ENCODE measurements at regions not wholly inside any gene's neighbourhood (a gene's known extent, or its start where the extent isn't known, plus 50 kb on each side); places are given as distances from the start of the nearest gene placed in this dataset.
A peak's percentile ranks its signal among the peaks of the same experiment; 100 is the strongest.
"Not testable (repeated sequence)": the region's sequence is repeated elsewhere in the genome, so short reads cannot be mapped to it uniquely, and the experiment has no call there.

DNA sequence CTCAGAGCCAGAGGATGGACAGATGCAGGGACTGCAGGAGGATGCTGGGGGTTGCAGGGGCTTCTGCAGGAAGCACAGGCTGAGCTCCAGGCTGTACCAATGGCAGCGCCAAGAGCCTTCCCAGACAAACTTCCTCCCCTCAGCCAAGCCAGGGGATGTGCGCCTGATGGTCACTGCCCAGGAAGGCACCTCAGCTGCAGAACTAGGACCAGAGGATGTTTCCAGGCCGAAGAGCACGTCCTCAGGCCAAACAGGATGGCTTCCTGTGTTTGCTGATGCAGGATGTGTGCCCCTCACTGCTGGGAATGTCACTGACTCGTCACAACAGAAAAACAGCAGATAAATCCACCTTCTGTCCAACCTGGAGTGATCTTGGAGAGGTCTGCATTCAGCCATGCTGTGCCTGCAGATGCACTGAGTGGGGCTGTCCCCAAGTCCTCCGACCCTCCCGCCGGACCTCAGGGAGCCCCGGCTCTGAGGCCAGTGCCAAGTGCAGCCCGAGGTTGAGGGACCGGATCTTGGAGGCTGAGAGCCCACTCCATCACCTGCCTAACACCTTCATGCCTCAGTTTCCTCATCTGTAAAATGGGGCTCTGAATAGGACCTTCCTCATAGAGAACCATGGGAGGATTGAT, 152.5 kb upstream of the CHST15 start:
- Histone ChIP-seq H3K4me1 (ENCODE audit: control insufficient read depth, insufficient read depth, low read length) (no peaks in the 10 kb centered on the region), H3K27ac (ENCODE audit: insufficient read depth, low read depth, low read length, poor library complexity, severe bottlenecking) (no peak overlapping the region), H3K27me3 (ENCODE audit: control insufficient read depth, insufficient read depth, low read length, poor library complexity, severe bottlenecking) (no peaks in the 10 kb centered on the region), H3K36me3 (ENCODE audit: control insufficient read depth, insufficient read depth, low read length) (no peaks in the 10 kb centered on the region), H3K4me3 (ENCODE audit: insufficient read depth, low read depth, low read length) (no peak overlapping the region), H3K9me3 (ENCODE audit: control insufficient read depth, low read length) (no peaks in the 10 kb centered on the region)
- 91 to 94% methylated on average over 11 of the region's 11 CpGs for WGBS, 2 experiments

DNA sequence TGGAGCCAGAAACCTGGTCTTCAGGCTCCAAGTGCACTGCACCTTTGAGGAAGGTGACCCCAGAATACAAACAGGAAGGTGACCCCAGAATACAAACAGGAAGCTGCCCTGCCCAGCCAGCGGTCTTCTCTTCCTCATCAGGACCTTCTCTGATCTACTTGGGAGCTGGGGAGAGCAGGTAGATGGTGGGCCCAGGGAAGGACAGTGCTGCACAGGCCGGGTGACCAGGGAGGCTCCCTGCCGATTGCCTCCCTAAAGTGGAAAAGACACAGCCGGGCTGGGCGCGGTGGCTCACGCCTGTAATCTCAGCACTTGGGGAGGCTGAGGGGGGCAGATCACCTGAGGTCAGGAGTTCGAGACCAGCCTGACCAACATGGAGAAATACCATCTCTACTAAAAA, 151.8 kb upstream of the CHST15 start:
- Histone ChIP-seq H3K36me3 (ENCODE audit: control insufficient read depth, insufficient read depth, low read length) (no peaks in the 10 kb centered on the region), H3K4me1 (ENCODE audit: control insufficient read depth, insufficient read depth, low read length) (no peaks in the 10 kb centered on the region), H3K4me3 (ENCODE audit: insufficient read depth, low read depth, low read length) (no peak overlapping the region), H3K27ac (ENCODE audit: insufficient read depth, low read depth, low read length, poor library complexity, severe bottlenecking) (no peak overlapping the region), H3K27me3 (ENCODE audit: control insufficient read depth, insufficient read depth, low read length, poor library complexity, severe bottlenecking) (no peaks in the 10 kb centered on the region), H3K9me3 (ENCODE audit: control insufficient read depth, low read length) (no peaks in the 10 kb centered on the region)
- 96 to 97% methylated on average over 8 of the region's 8 CpGs for WGBS, 2 experiments

DNA sequence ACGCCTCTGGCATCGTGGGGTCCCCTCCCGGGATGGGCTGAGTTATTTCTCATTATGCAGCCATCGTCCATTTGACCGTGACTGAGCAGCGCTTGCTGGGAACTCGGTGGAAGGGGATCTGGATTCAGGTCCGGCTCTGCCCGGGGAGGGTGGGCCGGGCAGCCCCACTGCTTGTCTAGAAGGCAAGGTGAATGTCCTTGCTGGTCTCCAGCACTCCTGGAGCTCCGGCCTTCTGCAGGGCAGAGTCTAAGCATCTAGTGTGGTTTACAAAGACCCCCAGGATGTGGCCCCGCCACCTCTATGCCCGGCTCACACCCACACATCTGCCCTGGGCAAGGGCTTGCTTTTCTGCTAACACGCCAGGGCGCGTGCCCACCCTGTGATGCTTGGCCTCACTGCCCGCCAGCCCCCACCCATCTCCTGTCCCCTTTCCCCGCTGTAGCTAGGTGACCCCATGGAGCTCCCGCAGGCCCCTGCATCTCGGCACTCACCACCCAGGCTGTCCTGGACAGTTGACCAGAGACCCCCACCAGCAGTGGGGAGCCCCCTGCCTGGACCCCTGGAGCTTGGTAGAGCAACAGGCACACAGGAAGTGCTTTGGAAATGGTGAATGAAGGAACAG, 151.0 kb upstream of the CHST15 start:
- H3K9me3 ChIP-seq (ENCODE audit: control insufficient read depth, low read length) = no peaks in the 10 kb centered on the region
- WGBS, 2 experiments = 94 to 95% methylated on average over 20 of the region's 20 CpGs
- no peak overlapping the region for H3K27ac ChIP-seq (ENCODE audit: insufficient read depth, low read depth, low read length, poor library complexity, severe bottlenecking)
- H3K36me3 ChIP-seq (ENCODE audit: control insufficient read depth, insufficient read depth, low read length) = no peaks in the 10 kb centered on the region
- no peaks in the 10 kb centered on the region for H3K27me3 ChIP-seq (ENCODE audit: control insufficient read depth, insufficient read depth, low read length, poor library complexity, severe bottlenecking)
- H3K4me3 ChIP-seq (ENCODE audit: insufficient read depth, low read depth, low read length) = no peak overlapping the region
- no peaks in the 10 kb centered on the region for H3K4me1 ChIP-seq (ENCODE audit: control insufficient read depth, insufficient read depth, low read length)

- Histone ChIP-seq H3K4me3 (ENCODE audit: insufficient read depth, low read depth, low read length) (no peak overlapping the region), H3K36me3 (ENCODE audit: control insufficient read depth, insufficient read depth, low read length) (no peaks in the 10 kb centered on the region), H3K27ac (ENCODE audit: insufficient read depth, low read depth, low read length, poor library complexity, severe bottlenecking) (no peak overlapping the region), H3K27me3 (ENCODE audit: control insufficient read depth, insufficient read depth, low read length, poor library complexity, severe bottlenecking) (no peaks in the 10 kb centered on the region), H3K9me3 (ENCODE audit: control insufficient read depth, low read length) (no peaks in the 10 kb centered on the region), H3K4me1 (ENCODE audit: control insufficient read depth, insufficient read depth, low read length) (no peaks in the 10 kb centered on the region)
- WGBS, 2 experiments = 93 to 94% methylated on average over 12 of the region's 12 CpGs
Observed at GRCh38 chr10:124243702-124244121, 150.3 kb upstream of the CHST15 start.

- no peak overlapping the region for H3K27ac ChIP-seq (ENCODE audit: insufficient read depth, low read depth, low read length, poor library complexity, severe bottlenecking)
- 91 to 94% methylated on average over 8 of the region's 8 CpGs for WGBS, 2 experiments
- H3K9me3 ChIP-seq (ENCODE audit: control insufficient read depth, low read length) = no peaks in the 10 kb centered on the region
- H3K4me3 ChIP-seq (ENCODE audit: insufficient read depth, low read depth, low read length) = no peak overlapping the region
- no peaks in the 10 kb centered on the region for H3K4me1 ChIP-seq (ENCODE audit: control insufficient read depth, insufficient read depth, low read length)
- H3K36me3 ChIP-seq (ENCODE audit: control insufficient read depth, insufficient read depth, low read length) = no peaks in the 10 kb centered on the region
- no peaks in the 10 kb centered on the region for H3K27me3 ChIP-seq (ENCODE audit: control insufficient read depth, insufficient read depth, low read length, poor library complexity, severe bottlenecking)
Observed at GRCh38 chr10:124242791-124243190, 149.4 kb upstream of the CHST15 start.

DNA sequence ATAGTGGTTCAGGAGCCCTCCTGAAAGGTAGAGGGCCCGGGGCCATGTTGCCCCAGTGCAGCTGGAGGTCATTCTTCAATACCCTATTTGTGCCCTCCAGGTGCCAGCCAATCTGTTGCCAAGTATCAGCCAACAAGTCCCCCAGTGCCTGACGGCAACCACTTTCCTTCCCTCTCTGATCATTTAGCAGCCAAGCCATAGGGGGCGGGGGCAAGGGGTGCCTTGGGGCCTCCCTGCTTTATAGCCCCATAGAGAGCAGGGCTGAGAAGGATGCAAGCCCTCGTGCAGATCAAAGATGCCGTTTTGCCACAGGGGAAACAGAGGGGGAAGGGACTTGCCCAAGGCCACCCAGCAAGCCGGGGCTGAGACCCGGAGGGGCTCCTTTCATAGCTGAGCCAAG, 149.0 kb upstream of the CHST15 start:
- WGBS, 2 experiments = 78 to 82% methylated on average over 7 of the region's 7 CpGs
- no peaks in the 10 kb centered on the region for H3K36me3 ChIP-seq (ENCODE audit: control insufficient read depth, insufficient read depth, low read length)
- no peak overlapping the region for H3K27ac ChIP-seq (ENCODE audit: insufficient read depth, low read depth, low read length, poor library complexity, severe bottlenecking)
- no peaks in the 10 kb centered on the region for H3K9me3 ChIP-seq (ENCODE audit: control insufficient read depth, low read length)
- no peaks in the 10 kb centered on the region for H3K27me3 ChIP-seq (ENCODE audit: control insufficient read depth, insufficient read depth, low read length, poor library complexity, severe bottlenecking)
- no peak overlapping the region for H3K4me3 ChIP-seq (ENCODE audit: insufficient read depth, low read depth, low read length)
- no peaks in the 10 kb centered on the region for H3K4me1 ChIP-seq (ENCODE audit: control insufficient read depth, insufficient read depth, low read length)

GRCh38 chr10:124241510-124241909, 148.1 kb upstream of the CHST15 start:
- H3K27ac ChIP-seq (ENCODE audit: insufficient read depth, low read depth, low read length, poor library complexity, severe bottlenecking); H3K27me3 ChIP-seq (ENCODE audit: control insufficient read depth, insufficient read depth, low read length, poor library complexity, severe bottlenecking); H3K9me3 ChIP-seq (ENCODE audit: control insufficient read depth, low read length); H3K4me1 ChIP-seq (ENCODE audit: control insufficient read depth, insufficient read depth, low read length); H3K36me3 ChIP-seq (ENCODE audit: control insufficient read depth, insufficient read depth, low read length); H3K4me3 ChIP-seq (ENCODE audit: insufficient read depth, low read depth, low read length): not testable (repeated sequence)
- WGBS, 2 experiments = 91 to 94% methylated on average over 5 of the region's 5 CpGs

GRCh38 chr10:124240839-124241291, 147.5 kb upstream of the CHST15 start:
- H3K4me1 ChIP-seq (ENCODE audit: control insufficient read depth, insufficient read depth, low read length) = no peaks in the 10 kb centered on the region
- no peaks in the 10 kb centered on the region for H3K9me3 ChIP-seq (ENCODE audit: control insufficient read depth, low read length)
- H3K27ac ChIP-seq (ENCODE audit: insufficient read depth, low read depth, low read length, poor library complexity, severe bottlenecking) = peak overlapping the region; percentile 40
- no peaks in the 10 kb centered on the region for H3K27me3 ChIP-seq (ENCODE audit: control insufficient read depth, insufficient read depth, low read length, poor library complexity, severe bottlenecking)
- H3K4me3 ChIP-seq (ENCODE audit: insufficient read depth, low read depth, low read length) = no peak overlapping the region
- WGBS, 2 experiments = 16 to 17% methylated on average over 17 of the region's 17 CpGs
- no peaks in the 10 kb centered on the region for H3K36me3 ChIP-seq (ENCODE audit: control insufficient read depth, insufficient read depth, low read length)

DNA sequence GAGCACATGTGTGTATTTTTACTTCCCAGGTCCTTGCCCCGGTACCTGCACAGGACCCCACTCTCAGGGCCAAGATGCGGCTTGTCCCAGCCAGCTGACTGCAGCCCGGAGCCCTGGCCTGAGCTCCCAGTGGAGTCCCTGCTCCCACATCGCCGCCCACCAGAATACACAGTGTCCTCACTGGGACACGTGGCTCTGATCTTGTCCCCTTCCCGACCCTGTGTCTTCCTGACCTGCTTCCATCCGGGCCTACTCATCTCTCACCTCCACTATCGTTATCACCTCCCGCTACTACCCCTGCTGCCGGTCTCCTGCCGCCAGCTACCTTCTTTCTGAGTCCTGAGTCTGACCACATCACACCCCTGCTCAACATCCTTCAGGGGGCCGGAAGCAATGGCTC, 146.3 kb upstream of the CHST15 start:
- Histone ChIP-seq H3K9me3 (ENCODE audit: control insufficient read depth, low read length) (no peaks in the 10 kb centered on the region), H3K27me3 (ENCODE audit: control insufficient read depth, insufficient read depth, low read length, poor library complexity, severe bottlenecking) (no peaks in the 10 kb centered on the region), H3K27ac (ENCODE audit: insufficient read depth, low read depth, low read length, poor library complexity, severe bottlenecking) (no peak overlapping the region), H3K4me1 (ENCODE audit: control insufficient read depth, insufficient read depth, low read length) (no peaks in the 10 kb centered on the region), H3K36me3 (ENCODE audit: control insufficient read depth, insufficient read depth, low read length) (no peaks in the 10 kb centered on the region), H3K4me3 (ENCODE audit: insufficient read depth, low read depth, low read length) (no peak overlapping the region)
- 87 to 89% methylated on average over 12 of the region's 13 CpGs for WGBS, 2 experiments

DNA sequence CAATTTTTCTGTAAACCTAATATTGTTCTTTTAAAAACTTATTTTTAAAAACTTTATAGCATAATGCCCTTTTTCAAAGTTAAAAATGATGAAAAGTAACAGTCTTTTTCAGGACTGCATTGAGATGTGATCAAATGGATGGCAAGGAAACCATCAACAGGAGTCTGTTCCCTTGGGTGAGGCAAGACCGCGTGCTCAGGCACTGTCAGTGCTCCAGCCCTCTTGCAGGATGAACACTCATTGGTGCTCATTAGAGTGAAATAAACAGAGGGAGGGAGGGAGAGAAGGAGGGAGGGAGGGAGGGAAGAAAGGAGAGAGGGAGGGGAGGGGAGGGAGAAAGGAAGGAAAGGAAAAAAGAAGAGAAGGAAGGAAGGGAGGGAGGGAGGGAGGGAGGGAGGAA, 145.7 kb upstream of the CHST15 start:
- no peak overlapping the region for H3K27ac ChIP-seq (ENCODE audit: insufficient read depth, low read depth, low read length, poor library complexity, severe bottlenecking)
- no peaks in the 10 kb centered on the region for H3K9me3 ChIP-seq (ENCODE audit: control insufficient read depth, low read length)
- H3K4me3 ChIP-seq (ENCODE audit: insufficient read depth, low read depth, low read length) = no peak overlapping the region
- H3K36me3 ChIP-seq (ENCODE audit: control insufficient read depth, insufficient read depth, low read length) = no peaks in the 10 kb centered on the region
- H3K27me3 ChIP-seq (ENCODE audit: control insufficient read depth, insufficient read depth, low read length, poor library complexity, severe bottlenecking) = no peaks in the 10 kb centered on the region
- WGBS, 2 experiments = 73 to 82% methylated on average over 2 of the region's 2 CpGs
- no peaks in the 10 kb centered on the region for H3K4me1 ChIP-seq (ENCODE audit: control insufficient read depth, insufficient read depth, low read length)
